H1 (cell line): ENCODE measurements at regions not wholly inside any gene's neighbourhood (a gene's known extent, or its start where the extent isn't known, plus 50 kb on each side); places are given as distances from the start of the nearest gene placed in this dataset.

ENCODE experiments used
- CTCF ChIA-PET: fragments of 300-600 bp; sonication (Branson Sonifier 250); formaldehyde crosslinking; loops from one replicate; lab custom pipeline; 2021; ENCODE audit not compliant: partially characterized antibody; lab: Charles Lee
- POLR2A ChIA-PET: fragments of 300-600 bp; sonication (Branson Sonifier 250); formaldehyde crosslinking; loops from one replicate; lab custom pipeline; 2021; ENCODE audit warnings: inconsistent platforms; ENCODE audit not compliant: partially characterized antibody; lab: Charles Lee
- DNase-seq, 2 experiments: peaks; one replicate each; pipeline versions ENCODE4 v3.0.0 to v3.0.0-alpha.2; 2010 to 2022; ENCODE audit warnings: low spot score in 2 of 2, low read depth in 1 of 2, mixed read lengths in 1 of 2
- FAIRE-seq: peaks from 2 replicates; lab custom pipeline; 2011; peaks lifted over from hg19 to GRCh38; lab: Jason Lieb, UNC
- H2AFZ ChIP-seq: 2 replicates; pipeline ENCODE4 v1.8.1; 2012; ENCODE audit warnings: low read length, inconsistent platforms
- H2AK5ac ChIP-seq: 2 replicates; pipeline ENCODE4 v1.6.1; 2013; ENCODE audit warnings: low read depth, low read length
- H2BK120ac ChIP-seq: replicated peaks from 2 replicates; pipeline ENCODE3; 2013; ENCODE audit warnings: low read depth, low read length, inconsistent platforms
- H2BK12ac ChIP-seq: 2 replicates; pipeline ENCODE4 v1.6.1; 2013; ENCODE audit warnings: low read depth, low read length
- H2BK15ac ChIP-seq: 2 replicates; pipeline ENCODE4 v1.6.1; 2013; ENCODE audit warnings: low read length
- H2BK20ac ChIP-seq: 2 replicates; pipeline ENCODE4 v1.6.1; 2013; ENCODE audit warnings: low read length
- H2BK5ac ChIP-seq: 2 replicates; pipeline ENCODE4 v1.6.1; 2013; ENCODE audit warnings: low read depth, low read length
- H3K14ac ChIP-seq: 2 replicates; pipeline ENCODE4 v1.6.1; 2013; ENCODE audit warnings: inconsistent platforms; ENCODE audit not compliant: insufficient read length
- H3K18ac ChIP-seq: 2 replicates; pipeline ENCODE4 v1.6.1; 2013; ENCODE audit warnings: low read length; ENCODE audit errors: extremely low read depth
- H3K23ac ChIP-seq: 2 replicates; pipeline ENCODE4 v1.6.1; 2013; ENCODE audit warnings: inconsistent platforms; ENCODE audit not compliant: insufficient read length
- H3K23me2 ChIP-seq: 2 replicates; pipeline ENCODE4 v1.6.1; 2013; ENCODE audit warnings: low read depth, low read length
- H3K27ac ChIP-seq: 2 replicates; pipeline ENCODE4 v1.6.1; 2011; ENCODE audit warnings: low read depth, low read length, inconsistent platforms
- H3K27me3 ChIP-seq, 4 experiments: replicated peaks in 1 of 4; 1 replicate in 1 of 4; 2 replicates in 3 of 4; pipeline versions ENCODE4 v1.6.1 to v1.8.1; 2011 to 2013; ENCODE audit warnings: low read length in 3 of 4, mild to moderate bottlenecking in 3 of 4, inconsistent platforms in 2 of 4, mixed read lengths in 2 of 4, moderate library complexity in 1 of 4; ENCODE audit not compliant: control insufficient read depth in 3 of 4, insufficient read depth in 3 of 4; ENCODE audit errors: extremely low read depth in 1 of 4
- H3K36me3 ChIP-seq, 4 experiments: 2 replicates each; pipeline versions ENCODE4 v1.6.1 to v1.8.1; 2011 to 2013; ENCODE audit warnings: mild to moderate bottlenecking in 4 of 4, low read length in 3 of 4, moderate library complexity in 2 of 4, control low read depth in 1 of 4, inconsistent platforms in 1 of 4; ENCODE audit not compliant: insufficient read depth in 4 of 4, control insufficient read depth in 2 of 4
- H3K4ac ChIP-seq: replicated peaks from 2 replicates; pipeline ENCODE3; 2013; ENCODE audit warnings: low read length, low read depth, mixed read lengths, inconsistent platforms; ENCODE audit not compliant: insufficient read length
- H3K4me1 ChIP-seq, 4 experiments: replicated peaks in 1 of 4; 1 replicate in 1 of 4; 2 replicates in 3 of 4; pipeline versions ENCODE4 v1.6.1 to v1.8.1; 2011 to 2013; ENCODE audit warnings: low read length in 3 of 4, inconsistent platforms in 2 of 4, mixed read lengths in 1 of 4; ENCODE audit not compliant: insufficient read depth in 4 of 4, control insufficient read depth in 3 of 4
- H3K4me2 ChIP-seq, 2 experiments: 2 replicates each; pipeline versions ENCODE4 v1.6.1 to v1.8.1; 2011 to 2013; ENCODE audit warnings: low read depth in 2 of 2, low read length in 2 of 2, control low read depth in 1 of 2, inconsistent platforms in 1 of 2, mild to moderate bottlenecking in 1 of 2; ENCODE audit not compliant: insufficient read depth in 1 of 2
- H3K4me3 ChIP-seq, 4 experiments: fragments of 200-600, 300-600 bp in 1 of 4; sonication (generic), shearing (Covaris generic), sonication (Bioruptor Twin) in 1 of 4; 2 replicates each; pipeline versions ENCODE4 v1.5.1 to v1.8.1; 2011 to 2016; ENCODE audit warnings: low read length in 4 of 4, low read depth in 3 of 4, control low read depth in 2 of 4, inconsistent platforms in 2 of 4, mild to moderate bottlenecking in 2 of 4, mixed read lengths in 1 of 4, moderate library complexity in 1 of 4; ENCODE audit not compliant: insufficient read depth in 2 of 4; ENCODE audit errors: extremely low read depth in 1 of 4
- H3K56ac ChIP-seq: replicated peaks from 2 replicates; pipeline ENCODE3; 2013; ENCODE audit warnings: low read depth, mild to moderate bottlenecking, mixed read lengths, low read length, inconsistent platforms; ENCODE audit not compliant: insufficient read length
- H3K79me1 ChIP-seq: 2 replicates; pipeline ENCODE4 v1.6.1; 2013; ENCODE audit warnings: low read depth, low read length, control low read depth
- H3K79me2 ChIP-seq, 2 experiments: 2 replicates each; pipeline versions ENCODE4 v1.6.1 to v1.8.1; 2012 to 2013; ENCODE audit warnings: low read length in 2 of 2, mild to moderate bottlenecking in 2 of 2, inconsistent platforms in 1 of 2; ENCODE audit not compliant: insufficient read depth in 2 of 2, control insufficient read depth in 1 of 2
- H3K9ac ChIP-seq, 4 experiments: replicated peaks in 1 of 4; 1 replicate in 1 of 4; 2 replicates in 3 of 4; pipeline versions ENCODE4 v1.6.1 to v1.8.1; 2011 to 2013; ENCODE audit warnings: low read depth in 3 of 4, low read length in 3 of 4, control low read depth in 2 of 4, mild to moderate bottlenecking in 2 of 4, moderate library complexity in 2 of 4, inconsistent platforms in 1 of 4; ENCODE audit errors: extremely low read depth in 1 of 4
- H3K9me3 ChIP-seq, 2 experiments: 2 replicates each; pipeline versions ENCODE4 v1.6.1 to v1.8.1; 2012 to 2013; ENCODE audit warnings: mild to moderate bottlenecking in 2 of 2, moderate library complexity in 2 of 2, control low read depth in 1 of 2, inconsistent platforms in 1 of 2, low read depth in 1 of 2, low read length in 1 of 2, mixed read lengths in 1 of 2; ENCODE audit not compliant: insufficient read depth in 2 of 2
- H4K20me1 ChIP-seq, 2 experiments: replicated peaks in 1 of 2; 2 replicates each; pipeline versions ENCODE3 to v1.8.1; 2011 to 2013; ENCODE audit warnings: inconsistent platforms in 2 of 2, low read length in 2 of 2, mild to moderate bottlenecking in 1 of 2; ENCODE audit not compliant: insufficient read depth in 2 of 2, control insufficient read depth in 1 of 2
- H4K5ac ChIP-seq: 2 replicates; pipeline ENCODE4 v1.6.1; 2013; ENCODE audit warnings: low read length, low read depth, mixed read lengths, inconsistent platforms; ENCODE audit not compliant: insufficient read length
- H4K8ac ChIP-seq: 2 replicates; pipeline ENCODE4 v1.8.0; 2013; ENCODE audit warnings: mild to moderate bottlenecking, moderate library complexity, low read length, inconsistent platforms; ENCODE audit not compliant: insufficient read depth; ENCODE audit errors: extremely low read depth
- H4K91ac ChIP-seq: replicated peaks from 2 replicates; pipeline ENCODE3; 2013; ENCODE audit warnings: low read length, mixed read lengths, inconsistent platforms; ENCODE audit not compliant: insufficient read length
- ASH2L ChIP-seq: fragments of 200-600, 300-600 bp; sonication (generic); IDR thresholded peaks from one replicate; pipeline ENCODE4 v1.7.1; 2017; ENCODE audit warnings: low read length
- CTBP2 ChIP-seq: IDR thresholded peaks from 2 replicates; pipeline ENCODE4 v1.7.0; 2011; ENCODE audit warnings: borderline replicate concordance, mild to moderate bottlenecking, moderate library complexity, mixed read lengths, low read length; ENCODE audit not compliant: insufficient read depth, insufficient read length
- HDAC6 ChIP-seq: IDR thresholded peaks from one replicate; pipeline ENCODE4 v1.7.1; 2012; ENCODE audit warnings: low read depth, mild to moderate bottlenecking, inconsistent platforms, low read length, moderate library complexity
- JUND ChIP-seq: IDR thresholded peaks from 2 replicates; pipeline ENCODE4 v1.6.1; 2011; ENCODE audit warnings: mild to moderate bottlenecking, improper control_type of control experiment, low read length
- KDM1A ChIP-seq: fragments of 200-600, 300-600 bp; sonication (generic); IDR thresholded peaks from 2 replicates; pipeline ENCODE4 v1.7.1; 2016; ENCODE audit warnings: mild to moderate bottlenecking, low read length, borderline replicate concordance
- RAD21 ChIP-seq, 2 experiments: IDR thresholded peaks in 1 of 2; conservative IDR thresholded peaks in 1 of 2; 2 replicates each; pipeline ENCODE4 v1.6.1; 2011; ENCODE audit warnings: low read depth in 2 of 2, low read length in 2 of 2, improper control_type of control experiment in 1 of 2, inconsistent platforms in 1 of 2, mild to moderate bottlenecking in 1 of 2, moderate library complexity in 1 of 2
- SIN3A ChIP-seq, 2 experiments: IDR thresholded peaks in 1 of 2; conservative IDR thresholded peaks in 1 of 2; 2 replicates each; pipeline ENCODE4 v1.6.1; 2011 to 2012; ENCODE audit warnings: low read length in 2 of 2, improper control_type of control experiment in 1 of 2, low read depth in 1 of 2, mild to moderate bottlenecking in 1 of 2
- SIX5 ChIP-seq: IDR thresholded peaks from 2 replicates; pipeline ENCODE4 v1.6.1; 2011; ENCODE audit warnings: mild to moderate bottlenecking, low read depth, low read length
- TF ChIP-seq, protein P1 (sequence below), 3 experiments: IDR thresholded peaks; 1 replicate in 2 of 3; 2 replicates in 1 of 3; pipeline versions ENCODE4 v1.5.1 to v1.6.1; 2011; ENCODE audit warnings: low read length in 3 of 3, mild to moderate bottlenecking in 3 of 3, inconsistent platforms in 2 of 3, low read depth in 1 of 3, moderate library complexity in 1 of 3; ENCODE audit not compliant: insufficient read depth in 1 of 3; ENCODE audit errors: control extremely low read depth in 1 of 3
- TF ChIP-seq, protein P2 (sequence below): IDR thresholded peaks from 2 replicates; pipeline ENCODE4 v1.6.1; 2012; ENCODE audit warnings: low read length, inconsistent platforms

GRCh38 chr16:19367335-19367734 lies 50.3 kb upstream of the TMC5 start:
- FAIRE-seq = no peak
- Histone ChIP-seq H4K8ac (no peak overlapping the region), H2BK5ac (no peak overlapping the region), H3K9ac (no peak overlapping the region), H3K27ac (no peak overlapping the region), H3K4ac (no peak overlapping the region), H3K79me2 (no peaks in the 10 kb centered on the region), H3K79me1 (no peaks in the 10 kb centered on the region), H4K20me1 (no peaks in the 10 kb centered on the region), H3K27me3 (no peaks in the 10 kb centered on the region), H3K56ac (no peak overlapping the region), H3K4me2 (no peak overlapping the region), H3K23ac (no peak overlapping the region), H2AFZ (no peak overlapping the region), H3K9me3 (peaks cover 6 to 7% of the 10 kb centered on the region in 2 experiments; a peak in 2 of 4 replicates), H2BK120ac (no peak overlapping the region), H4K5ac (no peak overlapping the region), H3K4me3 (no peak overlapping the region), H3K18ac (no peak overlapping the region), H3K23me2 (no peaks in the 10 kb centered on the region), H3K14ac (no peak overlapping the region), H2BK12ac (no peak overlapping the region), H2BK15ac (no peak overlapping the region), H3K4me1 (no peaks in the 10 kb centered on the region), H4K91ac (no peak overlapping the region), H2BK20ac (no peak overlapping the region), H2AK5ac (no peak overlapping the region), H3K36me3 (no peaks in the 10 kb centered on the region)
- TF ChIP-seq, protein P1, sequence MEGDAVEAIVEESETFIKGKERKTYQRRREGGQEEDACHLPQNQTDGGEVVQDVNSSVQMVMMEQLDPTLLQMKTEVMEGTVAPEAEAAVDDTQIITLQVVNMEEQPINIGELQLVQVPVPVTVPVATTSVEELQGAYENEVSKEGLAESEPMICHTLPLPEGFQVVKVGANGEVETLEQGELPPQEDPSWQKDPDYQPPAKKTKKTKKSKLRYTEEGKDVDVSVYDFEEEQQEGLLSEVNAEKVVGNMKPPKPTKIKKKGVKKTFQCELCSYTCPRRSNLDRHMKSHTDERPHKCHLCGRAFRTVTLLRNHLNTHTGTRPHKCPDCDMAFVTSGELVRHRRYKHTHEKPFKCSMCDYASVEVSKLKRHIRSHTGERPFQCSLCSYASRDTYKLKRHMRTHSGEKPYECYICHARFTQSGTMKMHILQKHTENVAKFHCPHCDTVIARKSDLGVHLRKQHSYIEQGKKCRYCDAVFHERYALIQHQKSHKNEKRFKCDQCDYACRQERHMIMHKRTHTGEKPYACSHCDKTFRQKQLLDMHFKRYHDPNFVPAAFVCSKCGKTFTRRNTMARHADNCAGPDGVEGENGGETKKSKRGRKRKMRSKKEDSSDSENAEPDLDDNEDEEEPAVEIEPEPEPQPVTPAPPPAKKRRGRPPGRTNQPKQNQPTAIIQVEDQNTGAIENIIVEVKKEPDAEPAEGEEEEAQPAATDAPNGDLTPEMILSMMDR (IDR thresholded peaks at IDR 0.05; ENCODE audit: control extremely low read depth in 1 of 3, insufficient read depth in 1 of 3, low read depth in 1 of 3, low read length in 3 of 3) = no peak
- TF ChIP-seq, protein P2, sequence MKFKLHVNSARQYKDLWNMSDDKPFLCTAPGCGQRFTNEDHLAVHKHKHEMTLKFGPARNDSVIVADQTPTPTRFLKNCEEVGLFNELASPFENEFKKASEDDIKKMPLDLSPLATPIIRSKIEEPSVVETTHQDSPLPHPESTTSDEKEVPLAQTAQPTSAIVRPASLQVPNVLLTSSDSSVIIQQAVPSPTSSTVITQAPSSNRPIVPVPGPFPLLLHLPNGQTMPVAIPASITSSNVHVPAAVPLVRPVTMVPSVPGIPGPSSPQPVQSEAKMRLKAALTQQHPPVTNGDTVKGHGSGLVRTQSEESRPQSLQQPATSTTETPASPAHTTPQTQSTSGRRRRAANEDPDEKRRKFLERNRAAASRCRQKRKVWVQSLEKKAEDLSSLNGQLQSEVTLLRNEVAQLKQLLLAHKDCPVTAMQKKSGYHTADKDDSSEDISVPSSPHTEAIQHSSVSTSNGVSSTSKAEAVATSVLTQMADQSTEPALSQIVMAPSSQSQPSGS = no peak
- TF ChIP-seq JUND = no peak
- no peak for TF ChIP-seq RAD21 (IDR thresholded peaks at IDR 0.05 in 1 of 2, conservative IDR thresholded peaks at IDR 0.05 in 1 of 2; ENCODE audit: low read depth in 2 of 2, low read length in 2 of 2)
- TF ChIP-seq ASH2L = no peak
- TF ChIP-seq SIN3A (conservative IDR thresholded peaks at IDR 0.05 in 1 of 2, IDR thresholded peaks at IDR 0.05 in 1 of 2; ENCODE audit: low read depth in 1 of 2, low read length in 2 of 2) = no peak
- no peak for TF ChIP-seq SIX5
- no peak for TF ChIP-seq KDM1A
- TF ChIP-seq HDAC6 = no peak
- no peak for TF ChIP-seq CTBP2
- POLR2A ChIA-PET = no interaction called here
- DNase-seq = no peak
- CTCF ChIA-PET = interaction anchor here (0.6 to 1.7 kb wide), 5 partner anchors 9 to 252 kb away, joined by 3 to 4 read pairs (median 3); no protein-coding TSS in a partner anchor
